ENCODE measurements at regions not wholly inside any gene's neighbourhood (a gene's known extent, or its start where the extent isn't known, plus 50 kb on each side); places are given as distances from the start of the nearest gene placed in this dataset.

GRCh38 chr1:228853191-228853590, 117.9 kb downstream of the RHOU start:
- no peak for TF ChIP-seq CTCF (IDR thresholded peaks at IDR 0.05; ENCODE audit: extremely low read depth, missing control alignments)
- DNase-seq (ENCODE audit: low spot score): no peak

GRCh38 chr1:228853637-228854036, 118.4 kb downstream of the RHOU start:
- TF ChIP-seq CTCF (IDR thresholded peaks at IDR 0.05; ENCODE audit: extremely low read depth, missing control alignments): no peak
- no peak for DNase-seq (ENCODE audit: low spot score)

GRCh38 chr1:228854907-228855306, 119.6 kb downstream of the RHOU start:
- no peak for TF ChIP-seq CTCF (IDR thresholded peaks at IDR 0.05; ENCODE audit: extremely low read depth, missing control alignments)
- DNase-seq (ENCODE audit: low spot score): no peak

GRCh38 chr1:228857611-228858010, 122.3 kb downstream of the RHOU start:
- no peak for DNase-seq (ENCODE audit: low spot score)
- TF ChIP-seq CTCF (IDR thresholded peaks at IDR 0.05; ENCODE audit: extremely low read depth, missing control alignments): no peak

GRCh38 chr1:228860911-228861831, 125.9 kb downstream of the RHOU start:
- TF ChIP-seq CTCF (IDR thresholded peaks at IDR 0.05; ENCODE audit: extremely low read depth, missing control alignments): no peak
- peak; percentile 28 for DNase-seq (ENCODE audit: low spot score)

GRCh38 chr1:228861832-228862180, 126.5 kb downstream of the RHOU start:
- TF ChIP-seq CTCF (IDR thresholded peaks at IDR 0.05; ENCODE audit: extremely low read depth, missing control alignments): no peak
- DNase-seq (ENCODE audit: low spot score): peak; percentile 30

- TF ChIP-seq CTCF (IDR thresholded peaks at IDR 0.05; ENCODE audit: extremely low read depth, missing control alignments): no peak
- DNase-seq (ENCODE audit: low spot score): no peak
These were observed 127.5 kb downstream of the RHOU start for GRCh38 chr1:228862542-228863505.

All from GM20000 (cell line).